ENCODE measurements at regions not wholly inside any gene's neighbourhood (a gene's known extent, or its start where the extent isn't known, plus 50 kb on each side); places are given as distances from the start of the nearest gene placed in this dataset.

DNA sequence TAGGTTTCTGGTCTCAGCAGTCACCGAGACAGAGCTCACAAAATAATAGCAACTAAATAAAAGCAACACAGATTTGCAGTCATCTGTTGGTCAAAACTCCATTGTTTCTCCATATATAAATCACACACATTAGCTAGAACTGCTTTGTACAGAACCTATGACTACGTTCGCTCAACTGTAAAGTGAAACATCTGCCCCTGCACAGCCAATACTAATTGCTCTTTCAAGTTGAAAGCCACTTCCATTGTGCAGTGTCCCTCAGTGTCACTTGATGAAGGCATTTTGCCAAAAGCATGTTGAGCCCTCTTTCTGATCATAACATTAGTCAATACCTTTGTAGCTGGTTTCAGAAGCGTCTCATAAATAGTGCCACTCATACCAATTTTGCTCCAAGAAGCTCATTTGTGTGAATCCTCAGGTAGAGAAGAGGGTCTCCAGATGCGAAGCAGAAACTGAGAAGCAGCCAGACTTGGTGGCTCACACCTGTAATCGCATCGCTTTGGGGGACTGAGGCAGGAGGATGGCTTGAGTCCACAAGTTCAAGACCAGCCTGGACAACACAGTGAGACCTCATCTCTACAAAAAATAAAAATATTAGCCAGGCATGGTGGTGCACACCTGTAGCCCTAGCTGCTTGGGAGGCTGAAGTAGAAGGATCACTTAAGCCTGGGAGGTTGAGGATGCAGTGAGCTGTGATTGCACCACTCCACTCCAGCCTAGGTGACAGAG, 68.9 kb downstream of the PERP start:
- CTCF ChIA-PET, result no interaction called here
- Histone ChIP-seq H3K4me1 (no peaks in the 10 kb centered on the region), H3K9me3 (no peaks in the 10 kb centered on the region), H3K27ac (no peak overlapping the region), H3K4me2 (no peak overlapping the region), H3K4me3 (no peak overlapping the region)
- no peak for FAIRE-seq
- POLR2A ChIA-PET, result no interaction called here
- TF ChIP-seq KDM5A (IDR thresholded peaks at IDR 0.05), result no peak
- no peak for TF ChIP-seq RCOR1 (IDR thresholded peaks at IDR 0.05; ENCODE audit: low read depth, low read length)
- TF ChIP-seq RNF2 (IDR thresholded peaks at IDR 0.05; ENCODE audit: borderline replicate concordance, low read depth), result no peak
- no peak for TF ChIP-seq HOXB5 (CRISPR knock-in tag; IDR thresholded peaks at IDR 0.05)
- no peak for TF ChIP-seq EP300 (IDR thresholded peaks at IDR 0.05)
- no peak for TF ChIP-seq NPAS2 (CRISPR knock-in tag; IDR thresholded peaks at IDR 0.05; ENCODE audit: borderline replicate concordance)
- TF ChIP-seq ESRRA (IDR thresholded peaks at IDR 0.05; ENCODE audit: borderline replicate concordance, low read length), result no peak
- TF ChIP-seq, protein P1, sequence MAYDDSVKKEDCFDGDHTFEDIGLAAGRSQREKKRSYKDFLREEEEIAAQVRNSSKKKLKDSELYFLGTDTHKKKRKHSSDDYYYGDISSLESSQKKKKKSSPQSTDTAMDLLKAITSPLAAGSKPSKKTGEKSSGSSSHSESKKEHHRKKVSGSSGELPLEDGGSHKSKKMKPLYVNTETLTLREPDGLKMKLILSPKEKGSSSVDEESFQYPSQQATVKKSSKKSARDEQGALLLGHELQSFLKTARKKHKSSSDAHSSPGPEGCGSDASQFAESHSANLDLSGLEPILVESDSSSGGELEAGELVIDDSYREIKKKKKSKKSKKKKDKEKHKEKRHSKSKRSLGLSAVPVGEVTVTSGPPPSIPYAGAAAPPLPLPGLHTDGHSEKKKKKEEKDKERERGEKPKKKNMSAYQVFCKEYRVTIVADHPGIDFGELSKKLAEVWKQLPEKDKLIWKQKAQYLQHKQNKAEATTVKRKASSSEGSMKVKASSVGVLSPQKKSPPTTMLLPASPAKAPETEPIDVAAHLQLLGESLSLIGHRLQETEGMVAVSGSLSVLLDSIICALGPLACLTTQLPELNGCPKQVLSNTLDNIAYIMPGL (CRISPR knock-in tag; IDR thresholded peaks at IDR 0.05; ENCODE audit: borderline replicate concordance), result no peak
- TF ChIP-seq, protein P2, sequence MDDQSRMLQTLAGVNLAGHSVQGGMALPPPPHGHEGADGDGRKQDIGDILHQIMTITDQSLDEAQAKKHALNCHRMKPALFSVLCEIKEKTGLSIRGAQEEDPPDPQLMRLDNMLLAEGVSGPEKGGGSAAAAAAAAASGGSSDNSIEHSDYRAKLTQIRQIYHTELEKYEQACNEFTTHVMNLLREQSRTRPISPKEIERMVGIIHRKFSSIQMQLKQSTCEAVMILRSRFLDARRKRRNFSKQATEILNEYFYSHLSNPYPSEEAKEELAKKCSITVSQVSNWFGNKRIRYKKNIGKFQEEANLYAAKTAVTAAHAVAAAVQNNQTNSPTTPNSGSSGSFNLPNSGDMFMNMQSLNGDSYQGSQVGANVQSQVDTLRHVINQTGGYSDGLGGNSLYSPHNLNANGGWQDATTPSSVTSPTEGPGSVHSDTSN (IDR thresholded peaks at IDR 0.05), result no peak
- no peak for TF ChIP-seq PHF8 (IDR thresholded peaks at IDR 0.05; ENCODE audit: borderline replicate concordance, low read depth)
- no peak for TF ChIP-seq BHLHE40 (IDR thresholded peaks at IDR 0.05; ENCODE audit: low read depth, low read length)
- no peak for TF ChIP-seq RFX5 (IDR thresholded peaks at IDR 0.05)
- no peak for TF ChIP-seq CHD4 (IDR thresholded peaks at IDR 0.05; ENCODE audit: borderline replicate concordance)
- TF ChIP-seq CHD2 (IDR thresholded peaks at IDR 0.05; ENCODE audit: low read length, partially characterized antibody), result no peak
- TF ChIP-seq NR3C1 (IDR thresholded peaks at IDR 0.05), result no peak
- TF ChIP-seq, protein P3, sequence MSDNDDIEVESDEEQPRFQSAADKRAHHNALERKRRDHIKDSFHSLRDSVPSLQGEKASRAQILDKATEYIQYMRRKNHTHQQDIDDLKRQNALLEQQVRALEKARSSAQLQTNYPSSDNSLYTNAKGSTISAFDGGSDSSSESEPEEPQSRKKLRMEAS (IDR thresholded peaks at IDR 0.05), result no peak
- WGBS (ENCODE audit: missing lambda C conversion rate), result 85% methylated on average over 7 of the region's 7 CpGs
- ATAC-seq, result no peak
- no peak for DNase-seq (ENCODE audit: low read depth in 1 of 2, low spot score in 1 of 2)
